CD4-positive, alpha-beta T cell treated with Interleukin-15 for 4 hours (primary cell): ENCODE measurements at regions not wholly inside any gene's neighbourhood (a gene's known extent, or its start where the extent isn't known, plus 50 kb on each side); places are given as distances from the start of the nearest gene placed in this dataset.
"Not testable (repeated sequence)": the region's sequence is repeated elsewhere in the genome, so short reads cannot be mapped to it uniquely, and the experiment has no call there.

Experiments used
- DNase-seq: peaks from one replicate; pipeline ENCODE4 v3.0.0-alpha.2; 2020; ENCODE audit warnings: low spot score

GRCh38 chr2:239654266-239654665 lies 253.4 kb upstream of the HDAC4 start:
- no peak for DNase-seq

- DNase-seq, result no peak
These were observed 251.0 kb upstream of the HDAC4 start for GRCh38 chr2:239651859-239652258.

GRCh38 chr2:239650674-239651073 lies 249.9 kb upstream of the HDAC4 start:
- DNase-seq, result no peak

DNA sequence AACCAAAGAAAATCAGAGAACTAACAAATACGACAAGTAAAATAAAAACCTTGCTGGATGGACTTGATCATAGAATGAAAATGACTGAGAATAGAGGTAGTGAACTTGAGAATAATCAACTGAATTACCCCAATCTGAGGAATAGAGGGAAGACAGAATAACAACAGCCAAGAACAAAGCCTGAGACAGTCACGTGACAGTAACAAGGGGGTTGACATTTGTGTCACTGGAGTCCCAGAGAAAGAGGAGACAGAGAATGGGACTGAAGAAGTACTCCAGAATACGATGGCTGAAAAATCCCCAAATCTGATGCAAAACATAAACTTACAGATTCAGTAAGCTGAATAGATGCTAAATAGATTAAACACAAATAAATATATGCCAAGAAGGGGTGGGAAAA lies 248.5 kb upstream of the HDAC4 start:
- DNase-seq, result no peak

GRCh38 chr2:239648607-239649006 lies 247.8 kb upstream of the HDAC4 start:
- no peak for DNase-seq

DNA sequence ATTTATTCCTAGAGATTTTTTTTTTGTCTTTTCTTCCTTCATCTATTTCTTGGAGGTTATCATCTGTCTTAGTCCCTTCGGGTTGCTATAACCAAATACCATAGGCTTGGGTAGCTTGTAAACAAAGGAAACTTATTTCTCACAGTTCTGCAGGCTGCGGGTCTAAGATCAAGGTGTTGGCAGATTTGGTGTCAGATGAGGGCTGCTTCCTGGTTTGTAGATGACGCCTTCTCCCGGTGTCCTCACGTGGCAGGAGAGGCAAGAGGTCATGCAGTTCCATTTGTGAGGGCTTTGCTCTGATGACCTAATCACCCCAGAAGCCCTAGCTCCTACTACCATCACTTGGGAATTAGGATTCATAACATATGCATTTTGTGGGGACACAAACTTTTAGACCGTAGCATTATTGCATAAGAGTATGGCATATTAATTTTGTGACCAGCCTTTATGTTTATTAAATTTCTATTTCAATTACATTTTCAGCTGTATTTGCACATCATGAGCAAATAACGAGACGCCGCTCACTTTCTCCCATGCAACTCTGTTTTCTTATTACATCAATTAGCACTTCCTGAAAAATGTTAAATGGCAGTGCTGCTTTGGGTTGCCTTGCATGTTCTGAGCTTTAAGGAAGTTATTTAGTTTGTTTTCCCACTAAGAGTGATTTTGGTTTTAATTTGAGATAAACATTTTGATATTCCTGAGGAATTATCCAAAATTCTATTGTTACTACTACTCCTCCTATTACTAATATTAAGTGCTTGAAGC lies 246.4 kb upstream of the HDAC4 start:
- no peak for DNase-seq

GRCh38 chr2:239646184-239646583 lies 245.4 kb upstream of the HDAC4 start:
- no peak for DNase-seq

DNA sequence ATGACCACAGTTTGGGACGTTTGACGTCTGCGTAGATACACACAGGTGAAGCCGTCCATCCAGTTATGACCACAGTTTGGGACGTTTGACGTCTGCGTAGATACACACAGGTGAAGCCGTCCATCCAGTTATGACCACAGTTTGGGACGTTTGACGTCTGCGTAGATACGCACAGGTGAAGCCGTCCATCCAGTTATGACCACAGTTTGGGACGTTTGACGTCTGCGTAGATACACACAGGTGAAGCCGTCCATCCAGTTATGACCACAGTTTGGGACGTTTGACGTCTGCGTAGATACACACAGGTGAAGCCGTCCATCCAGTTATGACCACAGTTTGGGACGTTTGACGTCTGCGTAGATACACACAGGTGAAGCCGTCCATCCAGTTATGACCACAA lies 243.8 kb upstream of the HDAC4 start:
- DNase-seq, result not testable (repeated sequence)

- no peak for DNase-seq
These were observed 243.2 kb upstream of the HDAC4 start for GRCh38 chr2:239644011-239644410.

DNA sequence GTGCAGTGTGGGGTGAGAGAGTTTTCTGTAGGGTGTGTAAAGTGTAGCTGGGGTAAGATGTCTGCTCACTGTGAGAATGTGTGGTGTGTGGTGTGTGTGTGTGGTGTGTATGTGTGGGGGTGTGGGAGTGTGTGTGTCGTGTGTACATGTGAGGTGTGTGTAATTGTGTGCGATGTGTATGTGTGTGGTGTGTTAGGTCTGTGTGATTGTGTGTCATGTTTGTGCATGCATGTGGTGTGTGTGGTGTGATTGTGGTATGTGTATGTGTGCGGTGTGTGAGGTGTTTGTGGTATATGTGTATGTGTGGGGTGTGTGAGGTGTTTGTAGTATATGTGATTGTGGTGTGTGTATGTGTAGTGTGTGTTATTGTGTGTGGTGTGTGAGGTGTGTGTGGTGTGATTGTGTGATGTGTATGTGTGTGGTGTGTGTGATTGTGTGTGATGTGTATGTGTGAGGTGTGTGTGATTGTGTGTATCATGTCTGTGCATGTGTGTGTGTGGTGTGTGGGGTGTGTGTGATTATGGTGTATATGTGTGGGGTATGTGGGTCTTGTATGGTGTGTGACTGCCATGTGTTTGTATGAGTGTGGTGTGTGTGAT lies 241.7 kb upstream of the HDAC4 start:
- DNase-seq, result no peak

DNA sequence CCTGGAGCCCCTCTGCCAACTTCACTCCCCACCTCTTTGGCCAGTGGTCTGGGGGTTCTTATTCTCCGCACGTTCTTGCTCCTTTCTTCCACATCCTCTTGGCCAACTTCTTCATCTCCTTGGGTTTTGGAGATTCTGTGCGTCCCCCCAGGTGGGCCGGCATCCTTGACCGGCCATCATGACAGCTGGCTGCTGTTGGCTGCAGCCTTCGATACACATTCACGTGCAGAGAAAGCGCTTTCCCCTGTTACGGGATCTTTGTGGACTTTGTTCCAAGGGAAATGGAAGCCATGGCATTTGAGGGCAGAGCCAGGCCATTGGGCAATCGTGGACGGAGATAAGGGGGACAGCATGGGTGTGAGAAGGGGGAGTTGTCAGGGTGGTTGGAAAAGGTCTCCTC lies 241.1 kb upstream of the HDAC4 start:
- DNase-seq, result not testable (repeated sequence)

DNA sequence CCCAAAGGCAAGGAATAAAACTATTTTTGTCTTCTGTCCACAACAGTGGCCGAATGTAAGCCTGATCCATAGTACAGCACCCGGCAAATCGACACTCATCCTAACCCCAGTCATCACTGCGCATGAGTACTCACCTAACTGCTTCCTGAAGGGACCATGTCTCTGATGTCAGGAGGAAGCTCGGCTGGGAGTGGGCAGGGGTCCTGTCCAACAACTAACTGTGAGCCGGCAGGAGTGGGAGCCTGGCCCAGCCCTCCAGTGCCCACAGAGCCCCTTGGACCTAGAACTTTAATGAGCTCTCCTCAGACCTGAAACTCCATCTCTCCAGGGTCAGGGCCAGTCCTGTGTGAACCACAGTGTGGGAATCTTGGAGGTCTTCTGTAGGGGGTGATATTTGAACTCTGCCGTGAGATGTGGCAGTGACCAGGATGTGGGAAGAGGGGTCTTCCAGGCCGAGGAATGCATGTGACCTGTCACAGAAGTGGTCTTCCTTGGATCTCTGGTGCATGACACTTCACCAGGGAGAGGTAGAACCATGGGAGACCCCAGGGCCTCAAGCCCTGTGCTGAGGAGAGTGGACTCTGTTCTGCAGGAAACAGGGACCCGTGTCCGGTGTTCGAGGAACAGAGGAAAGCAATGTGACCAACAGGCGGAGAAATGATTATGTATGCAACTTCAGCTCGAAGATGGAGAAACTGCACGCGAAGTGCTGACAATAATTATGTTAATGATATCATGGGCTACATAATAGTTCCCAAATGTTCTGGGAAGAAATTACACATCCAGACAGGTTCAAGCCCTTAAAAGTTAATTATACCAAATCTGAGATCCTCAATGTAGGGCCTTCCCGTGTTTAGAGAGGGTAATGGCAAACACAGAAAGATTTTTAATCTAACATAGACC lies 240.1 kb upstream of the HDAC4 start:
- DNase-seq, result no peak

GRCh38 chr2:239640210-239640609 lies 239.4 kb upstream of the HDAC4 start:
- DNase-seq, result no peak

DNA sequence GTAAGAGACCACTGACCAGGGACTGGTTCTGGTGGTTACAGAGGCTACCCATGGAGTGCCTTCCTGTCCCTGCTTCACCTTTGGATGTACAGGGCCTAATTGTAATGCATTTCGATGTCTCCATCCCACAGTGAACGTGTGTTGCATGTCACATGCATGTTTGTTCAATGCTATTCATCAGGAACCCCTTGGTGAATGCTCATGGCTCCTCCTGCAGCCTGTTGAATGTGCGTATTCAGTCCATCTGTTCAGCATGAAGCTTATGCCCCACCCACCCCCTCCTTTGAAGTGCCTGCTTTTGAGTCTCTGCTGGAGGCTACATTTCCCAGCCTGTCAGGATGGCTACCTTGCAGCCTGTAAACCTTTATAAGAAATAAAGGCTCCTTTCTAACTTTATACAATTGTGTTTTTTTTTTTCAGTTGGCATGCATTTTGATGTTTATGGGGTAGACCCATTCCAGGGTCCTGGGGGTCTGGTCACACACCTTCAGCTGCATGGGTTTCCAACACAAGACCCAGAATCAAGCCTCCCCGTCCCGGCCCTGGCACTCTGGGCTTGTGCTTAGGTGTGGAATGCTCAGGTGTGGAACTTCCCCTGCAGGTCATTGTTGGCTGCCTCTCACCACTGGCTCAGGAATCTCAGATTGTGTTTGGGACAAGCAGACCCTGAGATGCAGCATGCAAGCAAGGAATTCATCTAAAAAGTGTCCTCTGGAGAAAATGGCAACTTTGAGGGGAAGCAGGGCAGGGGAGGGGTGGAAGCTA lies 238.8 kb upstream of the HDAC4 start:
- DNase-seq, result no peak

GRCh38 chr2:239638376-239638775 lies 237.6 kb upstream of the HDAC4 start:
- DNase-seq, result no peak

DNA sequence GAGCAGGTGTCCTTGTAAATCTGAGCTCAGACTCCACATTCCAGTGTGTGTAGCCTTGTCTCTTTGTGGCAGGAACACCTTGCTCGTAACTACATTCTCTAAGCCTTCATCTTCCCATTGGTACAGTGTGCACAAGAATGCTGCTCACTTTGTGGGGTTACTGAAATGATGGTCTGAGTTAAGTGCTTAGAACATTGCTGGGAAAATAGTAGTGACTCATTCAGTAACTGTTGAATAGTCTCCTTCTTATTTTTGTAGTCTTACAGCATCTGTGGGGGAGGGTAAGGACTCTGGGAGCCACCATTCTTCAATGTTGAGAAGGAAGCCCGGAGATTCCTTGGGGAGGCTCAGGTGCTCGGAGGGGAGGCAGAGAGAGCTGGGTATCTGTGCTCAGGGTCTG lies 236.0 kb upstream of the HDAC4 start:
- DNase-seq, result no peak

GRCh38 chr2:239634769-239635168 lies 233.9 kb upstream of the HDAC4 start:
- no peak for DNase-seq

GRCh38 chr2:239630618-239631286 lies 229.9 kb upstream of the HDAC4 start:
- no peak for DNase-seq

DNA sequence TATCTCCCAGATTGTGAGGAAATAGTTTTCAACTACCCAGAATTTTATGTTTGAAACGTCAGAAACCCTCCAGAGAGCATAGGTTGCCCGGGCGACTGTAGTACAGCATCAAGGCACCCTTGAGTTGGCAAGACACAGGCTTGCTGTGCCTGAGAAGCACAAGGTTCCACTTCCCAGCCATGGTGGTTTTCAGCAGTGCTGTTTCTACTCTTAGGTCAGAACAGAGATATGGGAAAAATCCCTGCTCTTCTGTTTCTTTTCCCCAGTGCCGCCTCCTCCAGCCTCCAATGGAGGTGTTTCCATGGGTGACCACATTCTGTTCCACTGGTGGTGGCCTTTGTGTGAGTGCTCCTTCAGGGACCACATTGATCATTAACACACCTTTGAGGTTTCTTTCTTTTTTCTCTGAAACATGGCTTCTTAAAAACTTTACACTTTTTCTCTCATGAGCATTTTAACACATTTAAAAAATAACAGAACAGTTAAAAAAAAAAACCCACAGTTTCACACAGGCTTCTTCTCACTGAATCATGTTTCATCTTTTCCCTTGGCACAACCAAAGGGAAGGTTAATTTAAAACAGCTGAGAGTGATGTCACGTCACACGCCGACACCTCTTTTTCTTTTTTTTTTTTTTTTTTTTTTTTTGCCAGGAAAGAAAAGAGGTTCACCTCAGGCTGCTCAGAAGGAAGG lies 229.3 kb upstream of the HDAC4 start:
- no peak for DNase-seq

GRCh38 chr2:239626961-239627592 lies 226.3 kb upstream of the HDAC4 start:
- no peak for DNase-seq
